ENCODE measurements at regions not wholly inside any gene's neighbourhood (a gene's known extent, or its start where the extent isn't known, plus 50 kb on each side); places are given as distances from the start of the nearest gene placed in this dataset.

DNA sequence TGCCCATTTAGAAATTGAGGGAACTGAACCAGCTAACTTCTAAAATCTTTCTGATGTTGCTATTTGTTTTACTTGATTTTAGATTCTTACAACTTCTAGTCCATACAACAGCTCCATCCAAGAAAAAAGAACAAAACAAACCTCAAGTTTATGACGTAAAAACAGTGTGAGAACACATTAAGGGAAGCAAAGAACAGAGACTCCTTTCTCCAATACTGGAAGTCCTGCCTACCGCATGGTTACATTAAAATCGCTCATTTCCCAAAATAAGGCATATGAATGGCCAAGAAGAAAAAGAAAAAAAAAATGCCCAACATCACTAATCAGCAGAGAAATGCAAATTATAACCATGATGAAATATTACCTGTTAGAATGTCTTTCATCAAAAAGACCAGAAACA lies 110.0 kb downstream of the TRIB2 start:
- no peak for TF ChIP-seq SPI1 (IDR thresholded peaks at IDR 0.05; ENCODE audit: low read depth, low read length)
- TF ChIP-seq POLR2A (IDR thresholded peaks at IDR 0.05; ENCODE audit: low read depth, low read length) = no peak
- TF ChIP-seq POLR2AphosphoS5 (IDR thresholded peaks at IDR 0.05; ENCODE audit: low read depth, low read length) = no peak
- TF ChIP-seq TAF1 (IDR thresholded peaks at IDR 0.05; ENCODE audit: low read depth, low read length) = no peak
